GM12872 (cell line): ENCODE measurements at regions not wholly inside any gene's neighbourhood (a gene's known extent, or its start where the extent isn't known, plus 50 kb on each side); places are given as distances from the start of the nearest gene placed in this dataset.

Experiments
- TF ChIP-seq, protein P1 (sequence below): IDR thresholded peaks from 3 replicates; pipeline ENCODE4 v1.5.1; 2011; ENCODE audit warnings: low read depth, mild to moderate bottlenecking, low read length, moderate library complexity; ENCODE audit not compliant: insufficient read depth

DNA sequence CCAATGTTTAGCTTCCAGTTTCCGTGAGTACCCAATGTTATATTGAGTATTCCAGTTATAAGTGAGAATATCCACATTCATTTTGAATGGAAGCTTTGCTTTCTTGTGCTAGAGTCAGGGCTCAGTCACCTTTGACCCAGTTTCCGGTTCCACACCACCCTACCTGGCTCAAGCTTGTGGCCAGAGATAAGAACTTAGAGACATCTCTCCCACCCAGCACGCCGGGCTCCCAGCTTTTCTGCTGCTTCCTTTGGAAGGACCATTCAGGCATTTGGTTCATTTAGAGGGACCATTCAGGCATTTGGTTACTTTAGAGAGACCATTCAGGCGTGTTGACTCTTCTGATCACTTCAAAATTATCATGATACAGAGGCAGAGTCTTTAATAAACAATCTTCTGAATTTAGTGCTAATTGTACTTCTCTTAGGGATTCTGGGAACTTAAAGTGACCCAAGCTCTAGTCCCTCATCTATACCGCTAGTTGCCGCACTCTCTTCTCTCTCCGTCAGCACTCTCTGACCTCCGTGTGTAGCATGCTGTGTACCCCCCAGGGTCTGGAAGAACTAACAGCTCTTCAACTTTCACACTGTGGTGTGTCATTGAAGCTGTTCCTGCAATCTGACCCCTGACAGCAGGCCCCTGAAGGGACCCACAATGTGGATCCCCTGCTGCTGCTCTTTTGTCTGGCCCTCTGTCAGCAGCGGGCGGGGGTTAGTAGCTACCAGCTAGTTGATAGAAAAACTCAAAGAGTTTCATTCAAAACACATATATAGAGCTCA lies 943.1 kb downstream of the ARAP2 start:
- TF ChIP-seq, protein P1, sequence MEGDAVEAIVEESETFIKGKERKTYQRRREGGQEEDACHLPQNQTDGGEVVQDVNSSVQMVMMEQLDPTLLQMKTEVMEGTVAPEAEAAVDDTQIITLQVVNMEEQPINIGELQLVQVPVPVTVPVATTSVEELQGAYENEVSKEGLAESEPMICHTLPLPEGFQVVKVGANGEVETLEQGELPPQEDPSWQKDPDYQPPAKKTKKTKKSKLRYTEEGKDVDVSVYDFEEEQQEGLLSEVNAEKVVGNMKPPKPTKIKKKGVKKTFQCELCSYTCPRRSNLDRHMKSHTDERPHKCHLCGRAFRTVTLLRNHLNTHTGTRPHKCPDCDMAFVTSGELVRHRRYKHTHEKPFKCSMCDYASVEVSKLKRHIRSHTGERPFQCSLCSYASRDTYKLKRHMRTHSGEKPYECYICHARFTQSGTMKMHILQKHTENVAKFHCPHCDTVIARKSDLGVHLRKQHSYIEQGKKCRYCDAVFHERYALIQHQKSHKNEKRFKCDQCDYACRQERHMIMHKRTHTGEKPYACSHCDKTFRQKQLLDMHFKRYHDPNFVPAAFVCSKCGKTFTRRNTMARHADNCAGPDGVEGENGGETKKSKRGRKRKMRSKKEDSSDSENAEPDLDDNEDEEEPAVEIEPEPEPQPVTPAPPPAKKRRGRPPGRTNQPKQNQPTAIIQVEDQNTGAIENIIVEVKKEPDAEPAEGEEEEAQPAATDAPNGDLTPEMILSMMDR, result no peak

DNA sequence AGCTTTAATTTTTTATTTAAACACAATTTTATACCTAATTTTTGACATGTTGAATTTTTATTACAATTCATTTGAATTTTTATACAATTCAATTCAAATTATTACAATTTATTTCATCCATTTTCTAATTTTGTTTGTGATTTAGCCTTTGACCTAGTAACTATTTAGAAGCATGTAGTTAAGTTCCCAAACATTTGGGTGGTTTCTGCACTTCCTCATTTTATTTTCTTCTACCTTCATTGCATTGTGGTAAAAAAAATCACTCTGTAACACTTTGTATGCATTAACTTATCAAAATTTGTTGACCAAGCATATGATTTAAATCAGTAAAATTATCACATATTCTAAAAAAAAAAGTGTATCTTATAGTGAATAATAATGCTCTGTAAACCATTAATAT lies 928.9 kb downstream of the ARAP2 start:
- TF ChIP-seq, protein P1, result no peak

DNA sequence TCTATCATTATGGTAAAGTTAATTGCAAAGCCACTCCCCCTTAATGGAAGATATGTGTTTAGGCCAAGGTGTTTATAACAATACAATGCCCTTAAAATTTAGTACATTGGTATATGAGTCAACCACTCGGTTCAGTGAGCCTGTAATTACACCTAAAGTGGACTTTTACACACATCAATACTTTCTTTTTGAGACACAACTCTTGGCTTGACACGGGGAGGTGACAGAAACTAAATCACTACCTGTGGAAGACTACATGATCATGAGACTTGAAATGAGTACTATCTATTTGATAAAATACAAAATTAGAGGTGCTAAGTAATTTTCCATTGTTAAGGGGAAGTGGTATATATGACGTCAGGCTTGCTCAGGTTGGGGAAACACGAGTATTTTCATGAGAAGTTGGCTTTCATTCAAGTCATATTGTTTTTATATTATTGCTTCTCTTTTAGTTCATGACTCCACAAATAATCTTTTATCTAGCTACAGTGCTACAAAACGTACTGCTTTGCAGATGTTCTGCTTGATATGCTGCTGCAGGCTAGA lies 918.3 kb downstream of the ARAP2 start:
- TF ChIP-seq, protein P1, result no peak

GRCh38 chr4:35342833-35343232 lies 901.5 kb downstream of the ARAP2 start:
- TF ChIP-seq, protein P1, result no peak

DNA sequence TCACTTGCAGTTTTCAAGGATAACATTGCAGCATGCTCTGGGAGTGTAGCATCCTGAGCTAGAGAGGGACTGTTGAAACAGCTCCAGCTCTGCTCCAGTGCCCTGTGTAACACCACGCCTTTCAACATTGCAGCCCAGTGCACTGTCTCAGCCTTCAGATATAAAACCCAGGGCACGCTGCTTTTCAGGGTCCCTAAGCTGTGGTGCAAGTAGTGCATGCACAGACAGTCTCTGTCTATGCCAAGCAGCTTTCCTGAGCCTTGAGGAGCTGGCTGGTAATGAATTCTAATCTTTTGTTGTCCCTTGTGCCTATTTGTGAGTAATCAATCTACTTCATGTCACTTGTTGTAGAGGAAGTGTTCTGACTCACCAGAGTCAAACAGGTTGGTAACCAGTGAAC lies 897.0 kb downstream of the ARAP2 start:
- TF ChIP-seq, protein P1, result no peak

- TF ChIP-seq, protein P1, result no peak
Observed at GRCh38 chr4:35358001-35358584, 886.2 kb downstream of the ARAP2 start.

GRCh38 chr4:35364321-35364870 lies 879.9 kb downstream of the ARAP2 start:
- TF ChIP-seq, protein P1, result no peak
